ENCODE measurements at regions not wholly inside any gene's neighbourhood (a gene's known extent, or its start where the extent isn't known, plus 50 kb on each side); places are given as distances from the start of the nearest gene placed in this dataset.

- no peaks in the 10 kb centered on the region for H3K36me3 ChIP-seq
- no peaks in the 10 kb centered on the region for H3K4me1 ChIP-seq
- no peaks in the 10 kb centered on the region for H3K27me3 ChIP-seq
- no peak overlapping the region for H3K4me3 ChIP-seq
- TF ChIP-seq POLR2A (IDR thresholded peaks at IDR 0.05), result no peak
- TF ChIP-seq, protein P1, sequence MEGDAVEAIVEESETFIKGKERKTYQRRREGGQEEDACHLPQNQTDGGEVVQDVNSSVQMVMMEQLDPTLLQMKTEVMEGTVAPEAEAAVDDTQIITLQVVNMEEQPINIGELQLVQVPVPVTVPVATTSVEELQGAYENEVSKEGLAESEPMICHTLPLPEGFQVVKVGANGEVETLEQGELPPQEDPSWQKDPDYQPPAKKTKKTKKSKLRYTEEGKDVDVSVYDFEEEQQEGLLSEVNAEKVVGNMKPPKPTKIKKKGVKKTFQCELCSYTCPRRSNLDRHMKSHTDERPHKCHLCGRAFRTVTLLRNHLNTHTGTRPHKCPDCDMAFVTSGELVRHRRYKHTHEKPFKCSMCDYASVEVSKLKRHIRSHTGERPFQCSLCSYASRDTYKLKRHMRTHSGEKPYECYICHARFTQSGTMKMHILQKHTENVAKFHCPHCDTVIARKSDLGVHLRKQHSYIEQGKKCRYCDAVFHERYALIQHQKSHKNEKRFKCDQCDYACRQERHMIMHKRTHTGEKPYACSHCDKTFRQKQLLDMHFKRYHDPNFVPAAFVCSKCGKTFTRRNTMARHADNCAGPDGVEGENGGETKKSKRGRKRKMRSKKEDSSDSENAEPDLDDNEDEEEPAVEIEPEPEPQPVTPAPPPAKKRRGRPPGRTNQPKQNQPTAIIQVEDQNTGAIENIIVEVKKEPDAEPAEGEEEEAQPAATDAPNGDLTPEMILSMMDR (IDR thresholded peaks at IDR 0.05), result no peak
- H3K9me3 ChIP-seq, result no peaks in the 10 kb centered on the region
- DNase-seq, result no peak
- no peak overlapping the region for H3K27ac ChIP-seq
- intact Hi-C loops (cut with DNase I; ENCODE audit: low total_unique reads), result no loop called here
Measured at GRCh38 chr3:25090698-25091453, 337.2 kb upstream of the RARB start.

- no peak overlapping the region for H3K27ac ChIP-seq
- H3K36me3 ChIP-seq, result no peaks in the 10 kb centered on the region
- no peaks in the 10 kb centered on the region for H3K27me3 ChIP-seq
- intact Hi-C loops (cut with DNase I; ENCODE audit: low total_unique reads), result no loop called here
- H3K4me1 ChIP-seq, result no peaks in the 10 kb centered on the region
- no peak overlapping the region for H3K4me3 ChIP-seq
- TF ChIP-seq, protein P1 (IDR thresholded peaks at IDR 0.05), result no peak
- DNase-seq, result no peak
- no peaks in the 10 kb centered on the region for H3K9me3 ChIP-seq
Measured at GRCh38 chr3:25091934-25092333, 336.1 kb upstream of the RARB start.

- no peak for TF ChIP-seq POLR2A (IDR thresholded peaks at IDR 0.05)
- TF ChIP-seq, protein P1 (IDR thresholded peaks at IDR 0.05), result no peak
- Histone ChIP-seq H3K27ac (no peak overlapping the region), H3K36me3 (no peaks in the 10 kb centered on the region), H3K4me3 (no peak overlapping the region), H3K9me3 (no peaks in the 10 kb centered on the region), H3K4me1 (no peaks in the 10 kb centered on the region), H3K27me3 (no peaks in the 10 kb centered on the region)
- DNase-seq, result no peak
- intact Hi-C loops (cut with DNase I; ENCODE audit: low total_unique reads), result no loop called here
Measured at GRCh38 chr3:25094932-25095685, 333.0 kb upstream of the RARB start.

DNA sequence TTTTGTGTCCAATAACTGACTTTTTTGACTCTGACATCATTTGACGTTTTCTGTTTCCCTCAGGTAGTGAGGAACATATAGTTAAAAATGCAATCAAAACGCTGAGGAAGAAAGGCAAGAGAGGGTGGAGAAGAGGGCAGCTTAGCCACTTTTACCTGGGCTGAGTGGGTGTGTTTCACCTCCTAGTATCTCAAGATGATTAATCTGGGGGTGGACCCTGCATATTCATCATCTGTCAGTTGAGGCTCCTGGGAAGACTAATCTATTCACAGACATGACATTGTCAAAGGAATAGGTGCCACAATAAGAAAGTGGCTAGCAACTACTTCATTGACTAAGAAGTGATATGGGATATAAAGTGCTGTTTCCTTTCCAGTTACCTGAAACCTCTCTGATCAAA, 331.5 kb upstream of the RARB start:
- H3K27ac ChIP-seq, result no peak overlapping the region
- H3K27me3 ChIP-seq, result no peaks in the 10 kb centered on the region
- no peak overlapping the region for H3K4me3 ChIP-seq
- no peak for DNase-seq
- intact Hi-C loops (cut with DNase I; ENCODE audit: low total_unique reads), result no loop called here
- no peak for TF ChIP-seq POLR2A (IDR thresholded peaks at IDR 0.05)
- TF ChIP-seq, protein P1 (IDR thresholded peaks at IDR 0.05), result no peak
- no peaks in the 10 kb centered on the region for H3K9me3 ChIP-seq
- H3K4me1 ChIP-seq, result no peaks in the 10 kb centered on the region
- no peaks in the 10 kb centered on the region for H3K36me3 ChIP-seq

- no peak overlapping the region for H3K27ac ChIP-seq
- H3K9me3 ChIP-seq, result no peaks in the 10 kb centered on the region
- no peaks in the 10 kb centered on the region for H3K27me3 ChIP-seq
- no peak overlapping the region for H3K4me3 ChIP-seq
- no peaks in the 10 kb centered on the region for H3K4me1 ChIP-seq
- TF ChIP-seq POLR2A (IDR thresholded peaks at IDR 0.05), result no peak
- TF ChIP-seq, protein P1 (IDR thresholded peaks at IDR 0.05), result no peak
- DNase-seq, result no peak
- intact Hi-C loops (cut with DNase I; ENCODE audit: low total_unique reads), result no loop called here
- no peaks in the 10 kb centered on the region for H3K36me3 ChIP-seq
Measured at GRCh38 chr3:25097023-25097422, 331.0 kb upstream of the RARB start.
